ENCODE measurements at regions not wholly inside any gene's neighbourhood (a gene's known extent, or its start where the extent isn't known, plus 50 kb on each side); places are given as distances from the start of the nearest gene placed in this dataset.

DNA sequence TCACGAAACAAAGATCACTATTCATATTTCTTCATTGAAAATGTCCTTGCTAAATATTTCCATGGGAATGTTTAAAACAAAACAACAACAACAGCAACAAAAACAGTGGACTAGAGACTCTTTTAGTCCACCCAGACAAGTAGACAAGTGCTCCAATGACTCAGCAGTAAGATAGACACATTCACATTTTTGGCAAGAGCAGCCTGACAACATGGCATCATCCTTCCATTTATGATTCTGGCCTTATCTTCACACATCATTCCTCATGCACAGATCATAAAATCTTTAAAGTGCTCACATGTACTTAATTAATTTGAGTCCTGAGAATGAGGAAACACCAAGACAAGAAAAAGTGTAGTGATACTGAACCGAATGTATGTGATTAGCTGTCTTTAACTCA is 132.6 kb upstream of the PDE4D start:
- Histone ChIP-seq H4K20me1 (ENCODE audit: control insufficient read depth, insufficient read depth, insufficient read length) (no peaks in the 10 kb centered on the region), H3K9ac (ENCODE audit: extremely low read depth, insufficient read length, low read length) (no peak overlapping the region), H4K5ac (ENCODE audit: insufficient read length, low read depth, low read length) (no peak overlapping the region), H3K4me1 (ENCODE audit: insufficient read depth, low read length) (no peaks in the 10 kb centered on the region), H3T11ph (ENCODE audit: low read length) (no peak overlapping the region), H4K91ac (ENCODE audit: insufficient read length, low read depth, low read length) (no peak overlapping the region), H3K4me2 (ENCODE audit: insufficient read depth, insufficient read length, low read length) (no peak overlapping the region), H2BK15ac (ENCODE audit: low read depth, low read length) (no peak overlapping the region), H2BK12ac (ENCODE audit: insufficient read length, low read depth, low read length) (no peak overlapping the region), H3K27ac (ENCODE audit: insufficient read length, low read depth, low read length) (no peak overlapping the region), H3K23me2 (ENCODE audit: insufficient read length, low read depth, low read length, poor library complexity, severe bottlenecking) (no peaks in the 10 kb centered on the region), H3K56ac (ENCODE audit: insufficient read length, low read depth, low read length) (no peak overlapping the region), H3K27me3 (ENCODE audit: insufficient read depth, low read length) (no peaks in the 10 kb centered on the region), H4K8ac (replicated peaks; ENCODE audit: insufficient read length, low read depth, low read length) (no peak overlapping the region), H3K18ac (ENCODE audit: insufficient read length, low read depth, low read length) (no peak overlapping the region), H2BK20ac (ENCODE audit: low read depth, low read length, poor library complexity, severe bottlenecking) (no peak overlapping the region), H3K14ac (ENCODE audit: insufficient read depth, low read length) (no peak overlapping the region), H3K79me1 (ENCODE audit: insufficient read depth, low read depth, low read length, poor library complexity, severe bottlenecking) (no peaks in the 10 kb centered on the region), H3K4ac (ENCODE audit: low read depth, low read length) (no peak overlapping the region), H3K79me2 (ENCODE audit: insufficient read depth, low read length) (no peaks in the 10 kb centered on the region), H2AK5ac (ENCODE audit: insufficient read length, low read length) (no peak overlapping the region), H2AFZ (ENCODE audit: low read length) (no peak overlapping the region), H2BK5ac (ENCODE audit: insufficient read length, low read length) (no peak overlapping the region), H3K23ac (ENCODE audit: insufficient read length, low read depth, low read length) (no peak overlapping the region), H2BK120ac (ENCODE audit: low read depth, low read length, poor library complexity, severe bottlenecking) (no peak overlapping the region), H3K9me3 (ENCODE audit: control insufficient read depth, low read depth, low read length) (no peaks in the 10 kb centered on the region)
- peaks cover 11 to 12% of the 10 kb centered on the region in 2 experiments for H3K4me1 Mint-ChIP-seq
- H3K4me3 Mint-ChIP-seq: no peak overlapping the region
- H3K27me3 Mint-ChIP-seq (ENCODE audit: low read depth): no peaks in the 10 kb centered on the region
- no CpG with 5 or more reads among the region's 2 CpGs for WGBS (ENCODE audit: extremely low coverage, insufficient read length, low lambda C conversion rate)
- no peak for DNase-seq
- H3K36me3 Mint-ChIP-seq (ENCODE audit: insufficient read depth in 1 of 3, low read depth in 3 of 3): no peaks in the 10 kb centered on the region
- no peak overlapping the region for H3K27ac Mint-ChIP-seq
- H3K9me3 Mint-ChIP-seq: no peaks in the 10 kb centered on the region
- TF ChIP-seq, protein P1, sequence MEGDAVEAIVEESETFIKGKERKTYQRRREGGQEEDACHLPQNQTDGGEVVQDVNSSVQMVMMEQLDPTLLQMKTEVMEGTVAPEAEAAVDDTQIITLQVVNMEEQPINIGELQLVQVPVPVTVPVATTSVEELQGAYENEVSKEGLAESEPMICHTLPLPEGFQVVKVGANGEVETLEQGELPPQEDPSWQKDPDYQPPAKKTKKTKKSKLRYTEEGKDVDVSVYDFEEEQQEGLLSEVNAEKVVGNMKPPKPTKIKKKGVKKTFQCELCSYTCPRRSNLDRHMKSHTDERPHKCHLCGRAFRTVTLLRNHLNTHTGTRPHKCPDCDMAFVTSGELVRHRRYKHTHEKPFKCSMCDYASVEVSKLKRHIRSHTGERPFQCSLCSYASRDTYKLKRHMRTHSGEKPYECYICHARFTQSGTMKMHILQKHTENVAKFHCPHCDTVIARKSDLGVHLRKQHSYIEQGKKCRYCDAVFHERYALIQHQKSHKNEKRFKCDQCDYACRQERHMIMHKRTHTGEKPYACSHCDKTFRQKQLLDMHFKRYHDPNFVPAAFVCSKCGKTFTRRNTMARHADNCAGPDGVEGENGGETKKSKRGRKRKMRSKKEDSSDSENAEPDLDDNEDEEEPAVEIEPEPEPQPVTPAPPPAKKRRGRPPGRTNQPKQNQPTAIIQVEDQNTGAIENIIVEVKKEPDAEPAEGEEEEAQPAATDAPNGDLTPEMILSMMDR (conservative IDR thresholded peaks at IDR 0.05): no peak

Data from H9 (cell line).